ENCODE measurements at regions not wholly inside any gene's neighbourhood (a gene's known extent, or its start where the extent isn't known, plus 50 kb on each side); places are given as distances from the start of the nearest gene placed in this dataset.

DNA sequence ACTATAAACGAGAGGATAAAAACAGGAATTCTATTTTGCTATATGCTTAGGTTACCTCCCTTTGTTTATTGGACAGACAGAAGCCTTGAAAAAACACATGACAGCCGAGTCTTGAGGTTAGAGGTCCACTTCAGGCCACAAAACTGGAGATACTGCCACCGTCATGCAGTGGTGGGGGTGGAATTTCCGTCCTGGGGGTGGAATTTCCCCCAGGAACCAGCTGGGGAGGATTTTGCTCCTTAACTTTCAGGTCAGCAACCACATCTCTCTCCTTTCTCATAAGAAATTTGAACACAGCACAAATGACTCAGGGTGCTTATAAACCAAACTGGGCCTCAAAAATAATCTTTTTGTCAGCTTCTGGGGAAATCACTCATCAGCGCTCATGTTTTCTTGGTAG, 545.8 kb upstream of the ADAMTS9 start:
- no peak for DNase-seq (ENCODE audit: extremely low read depth, low read depth)
- TF ChIP-seq, protein P1, sequence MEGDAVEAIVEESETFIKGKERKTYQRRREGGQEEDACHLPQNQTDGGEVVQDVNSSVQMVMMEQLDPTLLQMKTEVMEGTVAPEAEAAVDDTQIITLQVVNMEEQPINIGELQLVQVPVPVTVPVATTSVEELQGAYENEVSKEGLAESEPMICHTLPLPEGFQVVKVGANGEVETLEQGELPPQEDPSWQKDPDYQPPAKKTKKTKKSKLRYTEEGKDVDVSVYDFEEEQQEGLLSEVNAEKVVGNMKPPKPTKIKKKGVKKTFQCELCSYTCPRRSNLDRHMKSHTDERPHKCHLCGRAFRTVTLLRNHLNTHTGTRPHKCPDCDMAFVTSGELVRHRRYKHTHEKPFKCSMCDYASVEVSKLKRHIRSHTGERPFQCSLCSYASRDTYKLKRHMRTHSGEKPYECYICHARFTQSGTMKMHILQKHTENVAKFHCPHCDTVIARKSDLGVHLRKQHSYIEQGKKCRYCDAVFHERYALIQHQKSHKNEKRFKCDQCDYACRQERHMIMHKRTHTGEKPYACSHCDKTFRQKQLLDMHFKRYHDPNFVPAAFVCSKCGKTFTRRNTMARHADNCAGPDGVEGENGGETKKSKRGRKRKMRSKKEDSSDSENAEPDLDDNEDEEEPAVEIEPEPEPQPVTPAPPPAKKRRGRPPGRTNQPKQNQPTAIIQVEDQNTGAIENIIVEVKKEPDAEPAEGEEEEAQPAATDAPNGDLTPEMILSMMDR (IDR thresholded peaks at IDR 0.05; ENCODE audit: low read depth, low read length): no peak

- DNase-seq (ENCODE audit: extremely low read depth, low read depth): no peak
- TF ChIP-seq, protein P1 (IDR thresholded peaks at IDR 0.05; ENCODE audit: low read depth, low read length): no peak
Measured at GRCh38 chr3:65231544-65231943, 543.7 kb upstream of the ADAMTS9 start.

GRCh38 chr3:65230261-65231139, 542.7 kb upstream of the ADAMTS9 start:
- no peak for DNase-seq (ENCODE audit: extremely low read depth, low read depth)
- TF ChIP-seq, protein P1 (IDR thresholded peaks at IDR 0.05; ENCODE audit: low read depth, low read length): no peak

- DNase-seq (ENCODE audit: extremely low read depth, low read depth): no peak
- TF ChIP-seq, protein P1 (IDR thresholded peaks at IDR 0.05; ENCODE audit: low read depth, low read length): no peak
Measured at GRCh38 chr3:65226287-65226686, 538.5 kb upstream of the ADAMTS9 start.

- no peak for DNase-seq (ENCODE audit: extremely low read depth, low read depth)
- TF ChIP-seq, protein P1 (IDR thresholded peaks at IDR 0.05; ENCODE audit: low read depth, low read length): no peak; the same call in 1 of the 2 replicates
Measured at GRCh38 chr3:65210026-65210814, 522.4 kb upstream of the ADAMTS9 start.

GRCh38 chr3:65202395-65202794, 514.6 kb upstream of the ADAMTS9 start:
- TF ChIP-seq, protein P1 (IDR thresholded peaks at IDR 0.05; ENCODE audit: low read depth, low read length): no peak
- DNase-seq (ENCODE audit: extremely low read depth, low read depth): no peak

DNA sequence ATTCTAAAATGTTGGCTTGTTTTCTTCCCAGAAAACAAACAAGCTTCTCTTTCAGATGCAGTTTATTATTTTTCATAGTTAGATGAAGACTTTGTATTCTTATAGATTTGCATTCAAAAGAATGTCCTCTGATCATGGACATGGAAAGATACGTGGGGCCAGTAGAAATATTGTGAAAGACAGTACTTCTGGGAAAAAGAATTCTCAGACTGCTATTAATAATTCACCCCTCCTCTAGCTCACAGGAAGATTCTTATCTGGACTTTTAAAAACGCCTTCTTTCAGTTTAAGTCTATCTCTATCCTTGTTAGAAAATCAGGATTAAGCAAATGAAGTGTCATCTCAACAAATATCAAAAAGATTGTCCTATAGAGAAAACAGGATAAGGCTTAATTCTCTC, 514.1 kb upstream of the ADAMTS9 start:
- DNase-seq (ENCODE audit: extremely low read depth, low read depth): no peak
- TF ChIP-seq, protein P1 (IDR thresholded peaks at IDR 0.05; ENCODE audit: low read depth, low read length): no peak

All from AG09319 (cell line).